Liver (tissue), 7 donors: ENCODE measurements at regions not wholly inside any gene's neighbourhood (a gene's known extent, or its start where the extent isn't known, plus 50 kb on each side); places are given as distances from the start of the nearest gene placed in this dataset.

Source experiments
- DNase-seq: peaks from one replicate; pipeline ENCODE4 v3.0.0-alpha.2; 2017; ENCODE audit warnings: low spot score
- H3K27ac ChIP-seq, 2 donors: one replicate each; pipeline ENCODE4 v1.7.0; 2013; ENCODE audit warnings: inconsistent platforms in 2 of 2, low read length in 2 of 2, control low read depth in 1 of 2, low read depth in 1 of 2, mild to moderate bottlenecking in 1 of 2
- H3K27me3 ChIP-seq, 4 donors: one replicate each; pipeline versions ENCODE4 v1.6.1 to v1.7.0; 2013; ENCODE audit warnings: low read length in 3 of 4, inconsistent platforms in 1 of 4, mild to moderate bottlenecking in 1 of 4, moderate library complexity in 1 of 4; ENCODE audit not compliant: control insufficient read depth in 4 of 4, insufficient read depth in 4 of 4
- H3K36me3 ChIP-seq, 4 donors: one replicate each; pipeline versions ENCODE4 v1.6.1 to v1.7.0; 2013; ENCODE audit warnings: low read length in 3 of 4, mild to moderate bottlenecking in 3 of 4, low read depth in 1 of 4, moderate library complexity in 1 of 4; ENCODE audit not compliant: control insufficient read depth in 4 of 4, insufficient read depth in 3 of 4
- H3K4me1 ChIP-seq, 4 donors: one replicate each; pipeline versions ENCODE4 v1.6.1 to v1.7.0; 2013; ENCODE audit warnings: low read length in 3 of 4, mild to moderate bottlenecking in 3 of 4, moderate library complexity in 1 of 4; ENCODE audit not compliant: control insufficient read depth in 4 of 4, insufficient read depth in 4 of 4
- H3K4me3 ChIP-seq, 3 donors: one replicate each; pipeline versions ENCODE4 v1.6.1 to v1.7.0; 2013; ENCODE audit warnings: low read length in 3 of 3, control low read depth in 1 of 3, low read depth in 1 of 3, mild to moderate bottlenecking in 1 of 3
- H3K9ac ChIP-seq, 2 donors: one replicate each; pipeline ENCODE4 v1.7.0; 2013; ENCODE audit warnings: low read length in 2 of 2, mild to moderate bottlenecking in 2 of 2, moderate library complexity in 2 of 2, control low read depth in 1 of 2, low read depth in 1 of 2
- H3K9me3 ChIP-seq, 4 donors: one replicate each; pipeline versions ENCODE4 v1.6.1 to v1.7.0; 2013; ENCODE audit warnings: low read length in 3 of 4; ENCODE audit not compliant: control insufficient read depth in 4 of 4
- EGR1 ChIP-seq, 2 donors: IDR thresholded peaks; 2 replicates each; pipeline ENCODE4 v1.6.1; 2016 to 2018; ENCODE audit warnings: antibody characterized with exemption in 2 of 2, low read depth in 2 of 2
- FOXA1 ChIP-seq: IDR thresholded peaks from 2 replicates; pipeline ENCODE4 v1.6.1; 2016; ENCODE audit warnings: antibody characterized with exemption
- FOXA2 ChIP-seq: IDR thresholded peaks from 2 replicates; pipeline ENCODE4 v1.6.1; 2016; ENCODE audit warnings: antibody characterized with exemption
- GABPA ChIP-seq, 2 donors: IDR thresholded peaks in 1 of 2; conservative IDR thresholded peaks in 1 of 2; 2 replicates each; pipeline ENCODE4 v1.6.1; 2016; ENCODE audit warnings: antibody characterized with exemption in 2 of 2, mild to moderate bottlenecking in 1 of 2, moderate library complexity in 1 of 2
- HNF4A ChIP-seq, 2 donors: conservative IDR thresholded peaks; 2 replicates each; pipeline ENCODE4 v1.6.1; 2016; ENCODE audit warnings: antibody characterized with exemption in 2 of 2, mild to moderate bottlenecking in 2 of 2
- HNF4G ChIP-seq: IDR thresholded peaks from 2 replicates; pipeline ENCODE4 v1.6.1; 2016; ENCODE audit warnings: antibody characterized with exemption
- JUND ChIP-seq, 2 donors: IDR thresholded peaks; 2 replicates each; pipeline ENCODE4 v1.6.1; 2016; ENCODE audit warnings: antibody characterized with exemption in 2 of 2
- MAX ChIP-seq: IDR thresholded peaks from 2 replicates; pipeline ENCODE4 v1.6.1; 2016; ENCODE audit warnings: antibody characterized with exemption
- NR2F2 ChIP-seq: IDR thresholded peaks from 2 replicates; pipeline ENCODE4 v1.6.1; 2016; ENCODE audit warnings: antibody characterized with exemption
- RAD21 ChIP-seq, 2 donors: IDR thresholded peaks; 2 replicates each; pipeline ENCODE4 v1.6.1; 2016; ENCODE audit warnings: antibody characterized with exemption in 2 of 2, mild to moderate bottlenecking in 2 of 2
- RXRA ChIP-seq, 2 donors: IDR thresholded peaks; 2 replicates each; pipeline ENCODE4 v1.6.1; 2017 to 2018; ENCODE audit warnings: antibody characterized with exemption in 2 of 2, mild to moderate bottlenecking in 1 of 2
- SP1 ChIP-seq: IDR thresholded peaks from 2 replicates; pipeline ENCODE4 v1.6.1; 2018; ENCODE audit warnings: antibody characterized with exemption, mild to moderate bottlenecking
- TAF1 ChIP-seq: conservative IDR thresholded peaks from 2 replicates; pipeline ENCODE4 v1.6.1; 2016; ENCODE audit warnings: antibody characterized with exemption, mild to moderate bottlenecking
- WGBS: extraction: QIAGEN DNeasy Blood & Tissue Kit; methylation state at CpG from one replicate; pipeline ENCODE4 v1.1.7; 2013; 5-methylcytosine and 5-hydroxymethylcytosine counted together
- TF ChIP-seq, protein P1 (sequence below): IDR thresholded peaks from 2 replicates; pipeline ENCODE4 v1.6.1; 2016; ENCODE audit warnings: antibody characterized with exemption
- donor health status: healthy.
- donor health status: healthy.
- donor health status: healthy.
- donor health status: healthy.

GRCh38 chr9:90996154-90997065 is 194.8 kb downstream of the SYK start:
- 70% methylated on average over 6 of the region's 6 CpGs for WGBS
- TF ChIP-seq MAX = peak; percentile 50
- TF ChIP-seq NR2F2 = no peak
- TF ChIP-seq RXRA (IDR thresholded peaks at IDR 0.05) = peak in 1 of 2 donors; percentile 42
- TF ChIP-seq, protein P1, sequence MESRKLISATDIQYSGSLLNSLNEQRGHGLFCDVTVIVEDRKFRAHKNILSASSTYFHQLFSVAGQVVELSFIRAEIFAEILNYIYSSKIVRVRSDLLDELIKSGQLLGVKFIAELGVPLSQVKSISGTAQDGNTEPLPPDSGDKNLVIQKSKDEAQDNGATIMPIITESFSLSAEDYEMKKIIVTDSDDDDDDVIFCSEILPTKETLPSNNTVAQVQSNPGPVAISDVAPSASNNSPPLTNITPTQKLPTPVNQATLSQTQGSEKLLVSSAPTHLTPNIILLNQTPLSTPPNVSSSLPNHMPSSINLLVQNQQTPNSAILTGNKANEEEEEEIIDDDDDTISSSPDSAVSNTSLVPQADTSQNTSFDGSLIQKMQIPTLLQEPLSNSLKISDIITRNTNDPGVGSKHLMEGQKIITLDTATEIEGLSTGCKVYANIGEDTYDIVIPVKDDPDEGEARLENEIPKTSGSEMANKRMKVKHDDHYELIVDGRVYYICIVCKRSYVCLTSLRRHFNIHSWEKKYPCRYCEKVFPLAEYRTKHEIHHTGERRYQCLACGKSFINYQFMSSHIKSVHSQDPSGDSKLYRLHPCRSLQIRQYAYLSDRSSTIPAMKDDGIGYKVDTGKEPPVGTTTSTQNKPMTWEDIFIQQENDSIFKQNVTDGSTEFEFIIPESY = peak; percentile 21
- Histone ChIP-seq H3K4me1 (peaks cover 8 to 23% (median 18%) of the 10 kb centered on the region in 4 donors), H3K27me3 (no peaks in the 10 kb centered on the region), H3K9me3 (no peaks in the 10 kb centered on the region), H3K27ac (peak overlapping the region in 1 of 2 donors; percentile 8), H3K4me3 (no peak overlapping the region), H3K9ac (no peak overlapping the region), H3K36me3 (no peaks in the 10 kb centered on the region)
- DNase-seq = no peak

DNA sequence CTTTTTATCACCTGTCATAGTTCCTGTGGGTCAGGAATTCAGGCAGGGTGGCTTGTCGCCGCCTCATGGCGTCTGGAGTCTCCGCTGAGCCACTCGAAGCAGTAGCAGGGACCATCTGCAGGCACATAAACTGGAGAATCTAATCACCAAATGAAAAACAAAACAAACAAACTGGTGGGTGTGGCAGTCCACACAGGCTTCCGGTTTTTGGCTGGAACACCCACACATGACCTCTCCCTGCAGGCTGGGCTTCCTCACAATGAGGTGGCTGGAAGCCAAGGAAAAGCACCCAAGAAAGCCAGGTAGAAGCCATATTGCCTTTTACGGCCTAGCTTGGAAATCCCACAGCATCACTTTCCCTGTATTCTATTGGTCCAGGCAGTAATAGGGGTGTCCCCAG is 197.0 kb downstream of the SYK start:
- Histone ChIP-seq H3K36me3 (no peaks in the 10 kb centered on the region), H3K27ac (no peak overlapping the region), H3K4me3 (no peak overlapping the region), H3K4me1 (peaks cover 7 to 12% (median 8%) of the 10 kb centered on the region in 4 donors), H3K9me3 (no peaks in the 10 kb centered on the region), H3K9ac (no peak overlapping the region), H3K27me3 (no peaks in the 10 kb centered on the region)
- TF ChIP-seq HNF4G = no peak
- no peak for TF ChIP-seq SP1
- TF ChIP-seq FOXA1 = no peak
- no peak for TF ChIP-seq RXRA (IDR thresholded peaks at IDR 0.05)
- TF ChIP-seq, protein P1 = no peak
- TF ChIP-seq RAD21 (IDR thresholded peaks at IDR 0.05) = no peak
- no peak for TF ChIP-seq HNF4A (conservative IDR thresholded peaks at IDR 0.05)
- no peak for TF ChIP-seq JUND (IDR thresholded peaks at IDR 0.05)
- TF ChIP-seq GABPA (IDR thresholded peaks at IDR 0.05 in 1 of 2, conservative IDR thresholded peaks at IDR 0.05 in 1 of 2) = no peak
- TF ChIP-seq FOXA2 = no peak
- TF ChIP-seq EGR1 (IDR thresholded peaks at IDR 0.05; ENCODE audit: low read depth in 2 of 2) = no peak
- TF ChIP-seq NR2F2 = no peak
- TF ChIP-seq MAX = no peak
- TF ChIP-seq TAF1 = no peak
- 79% methylated on average over 7 of the region's 7 CpGs for WGBS
- no peak for DNase-seq
